ENCODE measurements at regions not wholly inside any gene's neighbourhood (a gene's known extent, or its start where the extent isn't known, plus 50 kb on each side); places are given as distances from the start of the nearest gene placed in this dataset.
A peak's percentile ranks its signal among the peaks of the same experiment; 100 is the strongest.
"Not testable (repeated sequence)": the region's sequence is repeated elsewhere in the genome, so short reads cannot be mapped to it uniquely, and the experiment has no call there.

DNA sequence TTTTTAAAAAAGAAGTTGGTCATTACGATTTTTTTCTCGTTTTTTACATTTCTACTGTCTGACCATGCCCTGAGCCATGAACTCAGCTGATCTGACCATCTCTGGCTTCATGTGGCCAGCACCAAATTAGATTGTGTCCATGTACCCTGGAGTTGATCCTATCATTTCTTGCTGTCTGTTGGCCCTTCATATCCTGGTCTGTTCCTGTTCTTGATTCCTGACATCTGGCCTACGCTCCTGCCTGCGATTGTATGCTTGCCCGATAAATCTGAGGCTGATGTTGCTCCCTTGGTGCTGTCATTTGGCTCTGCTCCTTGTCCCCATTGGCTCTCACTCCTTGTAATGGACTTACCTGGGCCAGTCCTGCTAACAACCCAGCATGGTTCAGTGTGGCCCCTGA lies 89.8 kb upstream of the IGSF10 start:
- no peak for DNase-seq

DNA sequence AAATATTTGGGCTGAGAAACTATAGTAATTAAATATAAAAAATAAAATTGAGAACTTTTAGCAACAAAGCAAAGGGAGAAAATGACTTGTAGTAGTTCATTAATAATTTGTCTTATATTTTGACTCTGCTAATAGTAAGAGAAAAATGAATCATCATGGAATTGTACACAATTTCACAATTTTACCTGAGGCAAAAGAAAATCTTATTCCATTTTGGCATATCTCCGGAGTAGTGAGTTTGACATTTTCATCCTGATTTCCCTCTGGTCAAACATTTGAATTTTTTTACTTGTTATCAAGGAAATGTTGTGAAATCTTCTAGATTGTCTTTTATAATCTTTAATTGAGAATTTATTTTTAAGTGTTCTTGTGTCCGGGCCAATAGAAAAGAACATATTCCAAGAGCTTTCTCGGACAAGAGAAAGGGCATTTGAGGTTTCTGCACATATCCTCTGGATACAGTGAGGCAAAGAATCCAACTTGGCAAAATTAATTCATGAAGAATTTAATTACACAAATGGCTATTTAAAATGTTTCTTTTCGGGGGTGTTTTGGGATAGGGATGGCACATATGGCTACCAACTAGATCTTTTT lies 89.3 kb upstream of the IGSF10 start:
- no peak for DNase-seq

DNA sequence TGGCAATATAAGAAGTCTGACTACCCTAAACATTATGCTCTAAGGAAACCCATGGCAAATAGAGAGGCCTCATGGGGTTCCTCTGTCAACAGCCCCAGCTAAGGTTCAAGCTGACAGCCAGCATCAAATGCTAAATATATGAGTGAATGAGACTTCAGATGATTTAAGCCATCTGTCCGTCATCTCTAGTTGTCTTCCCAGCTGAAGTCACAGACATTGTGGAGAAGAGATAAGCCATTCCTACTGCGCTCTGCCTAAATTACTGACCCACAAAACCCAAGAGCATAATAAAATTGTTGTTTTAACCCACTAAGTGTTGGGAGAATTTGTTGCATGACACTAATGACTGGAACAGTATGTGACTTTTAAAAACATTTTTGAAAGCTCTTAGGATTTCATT lies 87.3 kb upstream of the IGSF10 start:
- DNase-seq: no peak

DNA sequence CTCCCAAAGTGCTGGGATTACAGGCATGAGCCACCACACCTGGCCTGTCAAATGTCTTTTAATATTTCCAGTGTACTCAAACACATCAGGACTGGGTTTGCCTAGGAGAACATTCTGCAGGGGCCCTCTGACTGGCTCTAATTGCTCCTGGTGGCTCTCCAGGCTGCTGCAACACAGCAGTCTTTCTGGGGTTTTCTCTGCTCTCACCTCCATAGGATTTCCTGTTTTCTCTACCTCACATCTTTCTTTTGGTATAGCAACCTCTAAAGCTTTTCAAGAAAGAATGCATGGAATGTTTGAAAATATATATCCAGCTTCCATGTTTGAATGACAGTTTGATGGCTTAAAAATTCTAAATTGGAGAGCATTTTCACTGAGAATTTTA lies 83.3 kb upstream of the IGSF10 start:
- DNase-seq: no peak

DNA sequence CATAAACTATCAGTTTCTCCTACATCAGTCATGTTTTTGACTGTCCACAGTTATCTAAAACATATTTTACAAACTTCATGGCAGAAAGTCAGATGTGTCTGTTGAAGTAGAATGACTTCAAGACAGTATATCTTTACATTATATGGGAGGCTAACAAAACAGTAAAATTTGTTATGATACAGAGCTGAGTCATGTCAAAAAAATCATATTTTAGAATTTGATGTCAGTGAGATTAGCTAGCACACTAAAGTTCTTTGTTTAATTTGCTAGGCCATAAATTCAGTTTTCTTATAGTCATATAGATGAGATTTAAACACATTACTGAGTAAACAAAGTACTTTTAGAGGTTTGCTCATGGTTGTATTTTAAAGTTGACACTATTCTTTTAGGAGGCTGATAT lies 80.3 kb upstream of the IGSF10 start:
- no peak for DNase-seq

DNA sequence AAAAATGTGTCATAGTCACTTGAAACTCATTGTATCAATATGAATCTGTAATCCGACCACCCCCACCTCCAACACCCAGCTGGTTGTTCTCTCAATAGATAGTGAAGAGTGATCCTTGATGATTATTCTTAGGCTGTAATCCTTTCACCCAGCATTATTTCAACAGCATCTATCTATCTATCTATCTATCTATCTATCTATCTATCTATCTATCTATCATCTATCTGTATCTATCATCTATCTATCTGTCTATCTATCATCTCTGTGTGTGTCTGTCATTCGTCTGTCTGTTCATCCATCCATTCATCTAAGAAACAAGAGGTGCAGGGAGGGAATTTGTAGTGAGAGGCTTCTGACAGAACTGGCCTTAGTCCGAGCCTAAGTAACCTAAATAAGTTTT lies 78.7 kb upstream of the IGSF10 start:
- no peak for DNase-seq

DNA sequence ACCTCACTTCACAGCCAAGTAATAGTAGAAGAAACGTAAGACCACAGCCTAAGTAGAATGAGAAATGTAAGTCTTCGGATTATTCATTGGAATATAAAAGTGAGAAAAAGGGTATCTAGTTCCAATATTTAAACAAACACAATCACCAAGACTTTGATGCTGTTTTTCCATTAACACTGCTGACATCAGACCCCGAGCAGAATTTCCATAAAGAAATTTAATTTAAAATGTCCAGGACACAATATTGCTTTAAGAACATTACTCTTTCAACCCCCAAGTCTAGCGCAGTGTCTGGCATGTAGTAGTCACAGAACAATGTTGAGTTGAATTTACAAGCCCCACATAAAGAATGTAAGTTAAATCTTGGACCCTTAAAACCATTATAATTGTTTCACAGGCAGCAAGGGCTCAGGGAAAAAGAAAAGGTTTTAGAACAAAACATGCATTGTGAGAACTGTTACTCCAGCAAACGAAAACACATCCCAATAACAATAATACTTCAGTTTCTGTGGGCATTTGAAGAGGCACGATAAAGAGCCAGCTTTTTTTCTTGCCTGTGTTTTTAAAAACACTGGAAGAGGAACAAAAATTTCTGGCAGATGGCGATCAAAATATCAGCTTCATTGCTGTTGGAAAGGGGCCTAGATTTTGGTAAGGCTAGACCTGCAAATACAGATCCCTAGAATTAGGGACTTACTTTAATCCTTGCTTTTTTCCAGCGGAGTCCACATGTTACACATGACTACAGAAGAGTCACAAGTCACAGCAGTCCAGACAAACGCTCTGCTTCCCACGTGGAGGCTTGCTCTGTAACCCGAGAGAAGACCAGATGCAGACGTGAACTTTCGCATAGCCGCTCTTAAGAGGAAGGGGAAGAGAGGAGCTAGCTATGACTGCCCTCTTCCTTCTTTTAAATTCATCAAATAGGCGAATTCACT lies 77.9 kb upstream of the IGSF10 start:
- peak; percentile 70 for DNase-seq

DNA sequence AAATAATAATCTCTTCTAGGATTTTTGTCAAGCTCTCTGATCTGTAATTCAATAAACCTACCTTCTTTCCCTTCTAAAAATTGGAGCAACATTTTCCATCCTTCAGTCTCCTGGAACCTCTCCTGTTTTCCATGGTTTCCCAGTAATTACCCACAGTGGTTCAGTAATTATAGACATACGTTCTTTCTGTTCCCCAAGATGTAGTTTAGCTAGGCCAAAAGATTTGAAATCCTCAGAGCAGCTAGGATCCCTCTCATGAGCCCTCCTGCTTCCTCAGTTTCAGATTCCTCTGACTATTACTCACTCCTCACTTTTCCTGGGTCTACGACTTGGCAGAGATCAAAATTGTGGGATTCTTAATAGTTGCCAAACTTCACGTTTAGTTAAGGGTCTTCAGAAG lies 76.9 kb upstream of the IGSF10 start:
- DNase-seq: no peak

DNA sequence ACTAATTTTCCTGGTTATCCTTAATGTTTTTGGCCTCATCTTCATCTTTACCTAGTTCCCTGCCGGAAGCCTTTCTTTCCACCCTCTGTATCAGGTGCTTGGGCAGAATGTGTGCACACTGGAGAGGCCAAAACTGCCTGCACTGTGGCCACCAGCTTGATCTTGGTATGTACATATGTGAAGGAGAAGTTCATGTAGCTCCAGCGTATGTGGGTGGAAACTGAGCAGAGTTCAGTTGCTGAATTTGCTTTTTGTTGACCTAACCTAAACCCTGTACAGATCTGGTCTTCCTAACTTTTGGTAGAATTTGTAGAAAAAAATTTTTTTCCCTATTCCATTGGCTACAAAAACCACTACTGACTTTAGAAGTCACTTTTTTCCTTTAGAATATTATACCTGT lies 65.9 kb upstream of the IGSF10 start:
- DNase-seq: no peak

DNA sequence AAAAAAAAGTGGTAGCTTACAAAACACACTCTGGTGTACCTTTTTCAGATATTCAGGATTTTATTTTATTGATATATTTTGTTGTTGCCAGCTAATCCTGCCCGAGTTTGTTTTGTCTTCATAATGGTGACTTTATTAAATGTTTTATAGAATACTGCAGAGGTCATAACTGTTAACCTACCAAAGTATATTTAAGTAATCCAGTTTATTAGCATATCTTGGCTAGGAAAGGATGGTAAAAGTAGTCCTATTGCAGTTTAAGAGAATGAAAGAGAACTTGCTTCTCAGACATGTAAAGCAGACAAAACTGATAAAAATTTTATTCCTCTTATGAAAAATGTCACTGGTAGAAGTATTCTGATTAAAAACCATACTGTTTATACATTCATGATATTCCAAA lies 59.2 kb upstream of the IGSF10 start:
- DNase-seq: no peak

DNA sequence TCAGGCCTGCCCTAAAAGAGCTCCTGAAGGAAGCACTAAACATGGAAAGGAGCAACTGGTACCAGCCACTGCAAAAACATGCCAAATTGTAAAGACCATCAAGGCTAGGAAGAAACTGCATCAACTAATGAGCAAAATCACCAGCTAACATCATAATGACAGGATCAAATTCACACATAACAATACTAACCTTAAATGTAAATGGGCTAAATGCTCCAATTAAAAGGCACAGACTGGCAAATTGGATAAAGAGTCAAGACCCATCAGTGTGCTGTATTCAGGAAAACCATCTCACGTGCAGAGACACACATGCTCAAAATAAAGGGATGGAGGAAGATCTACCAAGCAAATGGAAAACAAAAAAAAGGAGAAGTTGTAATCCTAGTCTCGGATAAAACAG lies 50.6 kb upstream of the IGSF10 start:
- not testable (repeated sequence) for DNase-seq

Data from NCI-H446 treated with DMSO at 0.1 percent for 48 hours (cell line).